ENCODE measurements at regions not wholly inside any gene's neighbourhood (a gene's known extent, or its start where the extent isn't known, plus 50 kb on each side); places are given as distances from the start of the nearest gene placed in this dataset.

GRCh38 chr13:47475441-47475948 lies 525.6 kb downstream of the SUCLA2 start:
- Histone ChIP-seq H3K9me1 (ENCODE audit: control insufficient read depth, extremely low read depth, insufficient read depth, low read length) (no peaks in the 10 kb centered on the region), H3K4me3 (ENCODE audit: control insufficient read depth in 2 of 3, extremely low read depth in 1 of 3, insufficient read depth in 2 of 3, low read depth in 1 of 3, low read length in 3 of 3) (no peak overlapping the region), H3K4me1 (ENCODE audit: control insufficient read depth, extremely low read depth, insufficient read depth, low read length) (peaks cover 8% of the 10 kb centered on the region), H3K27ac (ENCODE audit: control insufficient read depth, insufficient read depth, low read length) (no peak overlapping the region), H3K79me2 (ENCODE audit: control insufficient read depth, insufficient read depth, low read length) (no peaks in the 10 kb centered on the region), H3K4me2 (ENCODE audit: control insufficient read depth, extremely low read depth, insufficient read depth, low read depth, low read length) (no peak overlapping the region), H4K20me1 (ENCODE audit: control insufficient read depth, extremely low read depth, insufficient read depth, low read length) (no peaks in the 10 kb centered on the region), H3K9me3 (ENCODE audit: control insufficient read depth, low read depth, low read length) (no peaks in the 10 kb centered on the region), H3K36me3 (ENCODE audit: control insufficient read depth in 2 of 2, extremely low read depth in 1 of 2, insufficient read depth in 2 of 2, low read length in 2 of 2) (no peaks in the 10 kb centered on the region), H2AFZ (ENCODE audit: control insufficient read depth, low read length) (no peak overlapping the region), H3K9ac (ENCODE audit: control insufficient read depth, extremely low read depth, insufficient read depth, low read length) (no peak overlapping the region), H3K27me3 (ENCODE audit: control insufficient read depth, extremely low read depth, insufficient read depth, low read length) (no peaks in the 10 kb centered on the region)
- TF ChIP-seq CTCF (optimal IDR thresholded peaks at IDR 0.05 in 1 of 3, IDR thresholded peaks at IDR 0.05 in 1 of 3, conservative IDR thresholded peaks at IDR 0.05 in 1 of 3; ENCODE audit: extremely low read depth in 1 of 3, insufficient read depth in 2 of 3, low read length in 3 of 3) (no peak), EZH2 (IDR thresholded peaks at IDR 0.05; ENCODE audit: low read length) (no peak)
- no peak for DNase-seq (ENCODE audit: low read depth, low spot score)
- dilution Hi-C loops (cut with MboI; ENCODE audit: extremely low pct_ligation_motif_present, low sequenced_read_pairs) = no loop called here
- FAIRE-seq = no peak

GRCh38 chr13:47474839-47475238 lies 526.2 kb downstream of the SUCLA2 start:
- FAIRE-seq = no peak
- H3K9ac ChIP-seq (ENCODE audit: control insufficient read depth, extremely low read depth, insufficient read depth, low read length) = no peak overlapping the region
- H3K36me3 ChIP-seq (ENCODE audit: control insufficient read depth in 2 of 2, extremely low read depth in 1 of 2, insufficient read depth in 2 of 2, low read length in 2 of 2) = no peaks in the 10 kb centered on the region

More at GRCh38 chr13:47474839-47475238, 526.2 kb downstream of the SUCLA2 start:
- no peaks in the 10 kb centered on the region for H3K9me1 ChIP-seq (ENCODE audit: control insufficient read depth, extremely low read depth, insufficient read depth, low read length)
- H3K4me3 ChIP-seq (ENCODE audit: control insufficient read depth in 2 of 3, extremely low read depth in 1 of 3, insufficient read depth in 2 of 3, low read depth in 1 of 3, low read length in 3 of 3) = no peak overlapping the region
- TF ChIP-seq EZH2 (IDR thresholded peaks at IDR 0.05; ENCODE audit: low read length) (no peak), CTCF (optimal IDR thresholded peaks at IDR 0.05 in 1 of 3, IDR thresholded peaks at IDR 0.05 in 1 of 3, conservative IDR thresholded peaks at IDR 0.05 in 1 of 3; ENCODE audit: extremely low read depth in 1 of 3, insufficient read depth in 2 of 3, low read length in 3 of 3) (no peak)
- H2AFZ ChIP-seq (ENCODE audit: control insufficient read depth, low read length) = no peak overlapping the region
- H3K27me3 ChIP-seq (ENCODE audit: control insufficient read depth, extremely low read depth, insufficient read depth, low read length) = no peaks in the 10 kb centered on the region
- H3K4me1 ChIP-seq (ENCODE audit: control insufficient read depth, extremely low read depth, insufficient read depth, low read length) = peaks cover 3% of the 10 kb centered on the region
- H3K4me2 ChIP-seq (ENCODE audit: control insufficient read depth, extremely low read depth, insufficient read depth, low read depth, low read length) = no peak overlapping the region
- dilution Hi-C loops (cut with MboI; ENCODE audit: extremely low pct_ligation_motif_present, low sequenced_read_pairs) = no loop called here
- H3K9me3 ChIP-seq (ENCODE audit: control insufficient read depth, low read depth, low read length) = no peaks in the 10 kb centered on the region
- no peaks in the 10 kb centered on the region for H4K20me1 ChIP-seq (ENCODE audit: control insufficient read depth, extremely low read depth, insufficient read depth, low read length)
- DNase-seq (ENCODE audit: low read depth, low spot score) = no peak
- no peak overlapping the region for H3K27ac ChIP-seq (ENCODE audit: control insufficient read depth, insufficient read depth, low read length)
- no peaks in the 10 kb centered on the region for H3K79me2 ChIP-seq (ENCODE audit: control insufficient read depth, insufficient read depth, low read length)
